Activated naive CD8-positive, alpha-beta T cell treated with anti-CD3 and anti-CD28 coated beads, Interleukin-2, amount 50 U/mL, for 24 hours (primary cell): ENCODE measurements at regions not wholly inside any gene's neighbourhood (a gene's known extent, or its start where the extent isn't known, plus 50 kb on each side); places are given as distances from the start of the nearest gene placed in this dataset.

ENCODE experiments used
- ATAC-seq: fragments of 150-1000 bp; cut with Tn5 transposase; one replicate; pipeline ENCODE4 v1.10.0; 2021
- DNase-seq: peaks from one replicate; pipeline ENCODE4 v3.0.0; 2021
- H3K27ac Mint-ChIP-seq: one replicate; pipeline ENCODE4 v1.8.0; 2021; ENCODE audit warnings: mild to moderate bottlenecking, mixed read lengths
- H3K27me3 Mint-ChIP-seq: one replicate; pipeline ENCODE4 v1.8.0; 2021; ENCODE audit warnings: mixed read lengths
- H3K36me3 Mint-ChIP-seq: one replicate; pipeline ENCODE4 v1.8.0; 2021; ENCODE audit warnings: low read depth, mixed read lengths
- H3K4me1 Mint-ChIP-seq: one replicate; pipeline ENCODE4 v1.8.0; 2021; ENCODE audit warnings: mixed read lengths
- H3K4me3 Mint-ChIP-seq: one replicate; pipeline ENCODE4 v1.8.0; 2021; ENCODE audit warnings: mild to moderate bottlenecking, moderate library complexity, mixed read lengths
- H3K9me3 Mint-ChIP-seq: one replicate; pipeline ENCODE4 v1.8.0; 2021; ENCODE audit warnings: mixed read lengths

GRCh38 chr20:50304923-50305635 is 114.4 kb downstream of the CEBPB start:
- Mint-ChIP-seq H3K27me3 (peaks cover 5% of the 10 kb centered on the region), H3K9me3 (no peaks in the 10 kb centered on the region), H3K4me1 (no peaks in the 10 kb centered on the region), H3K36me3 (no peaks in the 10 kb centered on the region), H3K4me3 (no peak overlapping the region), H3K27ac (no peak overlapping the region)
- DNase-seq, result no peak
- ATAC-seq, result no peak

- peaks cover 5% of the 10 kb centered on the region for H3K27me3 Mint-ChIP-seq
- H3K27ac Mint-ChIP-seq, result no peak overlapping the region
- H3K36me3 Mint-ChIP-seq, result no peaks in the 10 kb centered on the region
- H3K4me1 Mint-ChIP-seq, result no peaks in the 10 kb centered on the region
- DNase-seq, result no peak
- no peaks in the 10 kb centered on the region for H3K9me3 Mint-ChIP-seq
- H3K4me3 Mint-ChIP-seq, result no peak overlapping the region
- ATAC-seq, result no peak
These were observed 115.2 kb downstream of the CEBPB start for GRCh38 chr20:50305636-50306477.

GRCh38 chr20:50306478-50307423 is 116.1 kb downstream of the CEBPB start:
- H3K27me3 Mint-ChIP-seq, result peaks cover 2% of the 10 kb centered on the region
- H3K9me3 Mint-ChIP-seq, result no peaks in the 10 kb centered on the region
- ATAC-seq (no peak), DNase-seq (no peak)
- H3K27ac Mint-ChIP-seq, result no peak overlapping the region
- H3K4me1 Mint-ChIP-seq, result no peaks in the 10 kb centered on the region
- H3K4me3 Mint-ChIP-seq, result no peak overlapping the region
- H3K36me3 Mint-ChIP-seq, result no peaks in the 10 kb centered on the region

GRCh38 chr20:50308166-50308512 is 117.5 kb downstream of the CEBPB start:
- H3K4me3 Mint-ChIP-seq, result no peak overlapping the region
- DNase-seq (no peak), ATAC-seq (no peak)
- H3K4me1 Mint-ChIP-seq, result no peaks in the 10 kb centered on the region
- H3K27me3 Mint-ChIP-seq, result peaks cover 2% of the 10 kb centered on the region
- no peak overlapping the region for H3K27ac Mint-ChIP-seq
- no peaks in the 10 kb centered on the region for H3K36me3 Mint-ChIP-seq
- no peaks in the 10 kb centered on the region for H3K9me3 Mint-ChIP-seq

GRCh38 chr20:50308513-50309279 is 118.1 kb downstream of the CEBPB start:
- no peak for DNase-seq
- no peak overlapping the region for H3K27ac Mint-ChIP-seq
- H3K27me3 Mint-ChIP-seq, result peaks cover 4% of the 10 kb centered on the region
- no peaks in the 10 kb centered on the region for H3K36me3 Mint-ChIP-seq
- no peaks in the 10 kb centered on the region for H3K4me1 Mint-ChIP-seq
- ATAC-seq, result no peak
- H3K9me3 Mint-ChIP-seq, result no peaks in the 10 kb centered on the region
- H3K4me3 Mint-ChIP-seq, result no peak overlapping the region

GRCh38 chr20:50309280-50309763 is 118.7 kb downstream of the CEBPB start:
- ATAC-seq (no peak), DNase-seq (no peak)
- no peaks in the 10 kb centered on the region for H3K36me3 Mint-ChIP-seq
- H3K27me3 Mint-ChIP-seq, result peaks cover 6% of the 10 kb centered on the region
- no peak overlapping the region for H3K27ac Mint-ChIP-seq
- no peaks in the 10 kb centered on the region for H3K4me1 Mint-ChIP-seq
- H3K9me3 Mint-ChIP-seq, result no peaks in the 10 kb centered on the region
- H3K4me3 Mint-ChIP-seq, result no peak overlapping the region

GRCh38 chr20:50309764-50310672 is 119.4 kb downstream of the CEBPB start:
- H3K27me3 Mint-ChIP-seq, result peaks cover 10% of the 10 kb centered on the region
- no peak overlapping the region for H3K27ac Mint-ChIP-seq
- H3K36me3 Mint-ChIP-seq, result no peaks in the 10 kb centered on the region
- DNase-seq (no peak), ATAC-seq (no peak)
- H3K9me3 Mint-ChIP-seq, result no peaks in the 10 kb centered on the region
- H3K4me1 Mint-ChIP-seq, result no peaks in the 10 kb centered on the region
- no peak overlapping the region for H3K4me3 Mint-ChIP-seq

GRCh38 chr20:50310673-50311051 is 120.0 kb downstream of the CEBPB start:
- ATAC-seq (peak; percentile 50), DNase-seq (no peak)
- Mint-ChIP-seq H3K4me3 (no peak overlapping the region), H3K36me3 (no peaks in the 10 kb centered on the region), H3K27ac (no peak overlapping the region), H3K9me3 (no peaks in the 10 kb centered on the region), H3K27me3 (peaks cover 10% of the 10 kb centered on the region), H3K4me1 (no peaks in the 10 kb centered on the region)

- no peak for DNase-seq
- Mint-ChIP-seq H3K4me1 (no peaks in the 10 kb centered on the region), H3K27ac (no peak overlapping the region), H3K9me3 (no peaks in the 10 kb centered on the region), H3K4me3 (no peak overlapping the region), H3K27me3 (peaks cover 15% of the 10 kb centered on the region), H3K36me3 (no peaks in the 10 kb centered on the region)
- ATAC-seq, result no peak
These were observed 120.8 kb downstream of the CEBPB start for GRCh38 chr20:50311308-50312001.

GRCh38 chr20:50312002-50312681 is 121.5 kb downstream of the CEBPB start:
- Mint-ChIP-seq H3K27me3 (peaks cover 17% of the 10 kb centered on the region), H3K4me3 (no peak overlapping the region), H3K27ac (no peak overlapping the region), H3K9me3 (no peaks in the 10 kb centered on the region), H3K36me3 (no peaks in the 10 kb centered on the region), H3K4me1 (no peaks in the 10 kb centered on the region)
- no peak for ATAC-seq
- DNase-seq, result no peak

- Mint-ChIP-seq H3K4me3 (no peak overlapping the region), H3K9me3 (no peaks in the 10 kb centered on the region), H3K27ac (no peak overlapping the region), H3K4me1 (no peaks in the 10 kb centered on the region), H3K27me3 (peaks cover 22% of the 10 kb centered on the region), H3K36me3 (no peaks in the 10 kb centered on the region)
- ATAC-seq (no peak), DNase-seq (no peak)
These were observed 122.3 kb downstream of the CEBPB start for GRCh38 chr20:50312682-50313521.

GRCh38 chr20:50313522-50313820 is 122.8 kb downstream of the CEBPB start:
- H3K4me3 Mint-ChIP-seq, result no peak overlapping the region
- H3K27ac Mint-ChIP-seq, result no peak overlapping the region
- no peaks in the 10 kb centered on the region for H3K9me3 Mint-ChIP-seq
- DNase-seq (no peak), ATAC-seq (no peak)
- no peaks in the 10 kb centered on the region for H3K36me3 Mint-ChIP-seq
- H3K4me1 Mint-ChIP-seq, result peaks cover 3% of the 10 kb centered on the region
- peaks cover 27% of the 10 kb centered on the region for H3K27me3 Mint-ChIP-seq
